ENCODE measurements at regions not wholly inside any gene's neighbourhood (a gene's known extent, or its start where the extent isn't known, plus 50 kb on each side); places are given as distances from the start of the nearest gene placed in this dataset.

GRCh38 chr12:18932715-18933114 is 194.8 kb downstream of the CAPZA3 start:
- no peaks in the 10 kb centered on the region for H4K20me1 ChIP-seq (ENCODE audit: control insufficient read depth, insufficient read depth, low read length, poor library complexity, severe bottlenecking)
- Mint-ChIP-seq H3K27ac (no peak overlapping the region), H3K4me1 (no peaks in the 10 kb centered on the region), H3K9me3 (ENCODE audit: insufficient read depth) (peaks cover 7% of the 10 kb centered on the region), H3K4me3 (no peak overlapping the region), H3K27me3 (no peaks in the 10 kb centered on the region)
- no peak for TF ChIP-seq EZH2 (IDR thresholded peaks at IDR 0.05; ENCODE audit: borderline replicate concordance, insufficient read depth, low read depth, low read length, poor library complexity, severe bottlenecking)
- no peak for TF ChIP-seq CTCF (IDR thresholded peaks at IDR 0.05)
- no peaks in the 10 kb centered on the region for H3K4me1 ChIP-seq (ENCODE audit: control insufficient read depth in 2 of 2, insufficient read depth in 2 of 2, low read length in 2 of 2)
- H3K27me3 ChIP-seq (replicated peaks in 1 of 4; ENCODE audit: control extremely low read depth in 1 of 4, control insufficient read depth in 3 of 4, insufficient read depth in 4 of 4, low read length in 3 of 4): no peaks in the 10 kb centered on the region
- ChIA-PET POLR2A (no interaction called here), CTCF (no interaction called here)
- no peak for ATAC-seq (ENCODE audit: low read depth)
- no peak overlapping the region for H3K4me2 ChIP-seq (replicated peaks; ENCODE audit: low read depth, low read length, poor library complexity, severe bottlenecking)
- intact Hi-C loops (cut with micrococcal nuclease): no loop called here
- 80% methylated on average over 1 of the region's 2 CpGs for WGBS (ENCODE audit: insufficient coverage)
- H3K9ac ChIP-seq (ENCODE audit: low read length): no peak overlapping the region
- no peak overlapping the region for H2AFZ ChIP-seq (ENCODE audit: insufficient read depth, low read depth, low read length, poor library complexity, severe bottlenecking)
- no peaks in the 10 kb centered on the region for H3K36me3 ChIP-seq (replicated peaks in 1 of 2; ENCODE audit: control extremely low read depth in 1 of 2, control insufficient read depth in 1 of 2, extremely low read depth in 1 of 2, insufficient read depth in 2 of 2, low read length in 1 of 2)
- H3K4me3 ChIP-seq (ENCODE audit: control extremely low read depth in 1 of 5, extremely low read depth in 1 of 5, insufficient read depth in 1 of 5, low read depth in 2 of 5, low read length in 4 of 5): no peak overlapping the region
- peaks cover 0 to 2% (median 0%) of the 10 kb centered on the region in 3 donors for H3K9me3 ChIP-seq (ENCODE audit: control extremely low read depth in 1 of 3, control insufficient read depth in 2 of 3, insufficient read depth in 1 of 3, low read length in 2 of 3)
- no peaks in the 10 kb centered on the region for H3K79me2 ChIP-seq (ENCODE audit: control insufficient read depth, insufficient read depth, low read length)
- H3K27ac ChIP-seq (ENCODE audit: low read length in 2 of 2): no peak overlapping the region
- no peak for DNase-seq

- no peak for TF ChIP-seq CTCF (IDR thresholded peaks at IDR 0.05)
- no peak for TF ChIP-seq EZH2 (IDR thresholded peaks at IDR 0.05; ENCODE audit: borderline replicate concordance, insufficient read depth, low read depth, low read length, poor library complexity, severe bottlenecking)
- no peaks in the 10 kb centered on the region for H3K4me1 ChIP-seq (ENCODE audit: control insufficient read depth in 2 of 2, insufficient read depth in 2 of 2, low read length in 2 of 2)
- H3K4me1 Mint-ChIP-seq: no peaks in the 10 kb centered on the region
- H3K27me3 Mint-ChIP-seq: no peaks in the 10 kb centered on the region
- H3K27ac ChIP-seq (ENCODE audit: low read length in 2 of 2): no peak overlapping the region
- ChIA-PET CTCF (no interaction called here), POLR2A (no interaction called here)
- H3K27me3 ChIP-seq (replicated peaks in 1 of 4; ENCODE audit: control extremely low read depth in 1 of 4, control insufficient read depth in 3 of 4, insufficient read depth in 4 of 4, low read length in 3 of 4): no peaks in the 10 kb centered on the region
- H3K9ac ChIP-seq (ENCODE audit: low read length): no peak overlapping the region
- H3K27ac Mint-ChIP-seq: no peak overlapping the region
- intact Hi-C loops (cut with micrococcal nuclease): no loop called here
- peaks cover 5% of the 10 kb centered on the region for H3K9me3 Mint-ChIP-seq (ENCODE audit: insufficient read depth)
- H3K4me2 ChIP-seq (replicated peaks; ENCODE audit: low read depth, low read length, poor library complexity, severe bottlenecking): no peak overlapping the region
- H3K79me2 ChIP-seq (ENCODE audit: control insufficient read depth, insufficient read depth, low read length): no peaks in the 10 kb centered on the region
- no peak overlapping the region for H3K4me3 ChIP-seq (ENCODE audit: control extremely low read depth in 1 of 5, extremely low read depth in 1 of 5, insufficient read depth in 1 of 5, low read depth in 2 of 5, low read length in 4 of 5)
- 100% methylated on average over 1 of the region's 1 CpG for WGBS (ENCODE audit: insufficient coverage)
- DNase-seq (no peak), ATAC-seq (ENCODE audit: low read depth) (no peak)
- no peaks in the 10 kb centered on the region for H3K9me3 ChIP-seq (ENCODE audit: control extremely low read depth in 1 of 3, control insufficient read depth in 2 of 3, insufficient read depth in 1 of 3, low read length in 2 of 3)
- H2AFZ ChIP-seq (ENCODE audit: insufficient read depth, low read depth, low read length, poor library complexity, severe bottlenecking): no peak overlapping the region
- no peak overlapping the region for H3K4me3 Mint-ChIP-seq
- H3K36me3 ChIP-seq (replicated peaks in 1 of 2; ENCODE audit: control extremely low read depth in 1 of 2, control insufficient read depth in 1 of 2, extremely low read depth in 1 of 2, insufficient read depth in 2 of 2, low read length in 1 of 2): no peaks in the 10 kb centered on the region
- H4K20me1 ChIP-seq (ENCODE audit: control insufficient read depth, insufficient read depth, low read length, poor library complexity, severe bottlenecking): no peaks in the 10 kb centered on the region
These were observed 194.1 kb upstream of the PLEKHA5 start for GRCh38 chr12:18935371-18935965.

Measured in B cell (primary cell).